HG02763 (cell line): ENCODE measurements at regions not wholly inside any gene's neighbourhood (a gene's known extent, or its start where the extent isn't known, plus 50 kb on each side); places are given as distances from the start of the nearest gene placed in this dataset.
"Not testable (repeated sequence)": the region's sequence is repeated elsewhere in the genome, so short reads cannot be mapped to it uniquely, and the experiment has no call there.

ENCODE experiments used
- ATAC-seq: cut with Tn5 transposase; IDR thresholded peaks from one replicate; pipeline ENCODE4 v1.9.1; 2021; ENCODE audit warnings: mild to moderate bottlenecking, moderate library complexity; ENCODE audit not compliant: unreplicated experiment

DNA sequence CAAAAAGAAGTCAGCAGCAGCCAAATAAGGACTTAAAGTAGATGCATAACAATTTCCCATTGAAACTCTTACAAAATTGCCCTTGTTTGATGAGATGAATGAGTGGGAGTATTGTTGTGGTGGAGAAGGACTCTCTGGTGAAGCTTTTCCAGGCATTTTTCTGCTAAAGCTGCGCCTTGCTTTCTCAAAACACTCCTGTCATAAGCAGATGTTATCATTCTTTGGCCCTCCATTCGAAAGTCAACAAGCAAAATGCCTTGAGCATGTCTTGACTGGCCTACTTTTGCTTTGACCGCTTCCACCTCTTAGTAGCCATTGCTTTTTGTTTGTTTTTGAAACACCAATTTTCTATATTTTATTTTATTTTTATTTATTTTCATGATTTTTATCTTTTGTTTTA is 340.9 kb upstream of the FGF13 start:
- no peak for ATAC-seq

DNA sequence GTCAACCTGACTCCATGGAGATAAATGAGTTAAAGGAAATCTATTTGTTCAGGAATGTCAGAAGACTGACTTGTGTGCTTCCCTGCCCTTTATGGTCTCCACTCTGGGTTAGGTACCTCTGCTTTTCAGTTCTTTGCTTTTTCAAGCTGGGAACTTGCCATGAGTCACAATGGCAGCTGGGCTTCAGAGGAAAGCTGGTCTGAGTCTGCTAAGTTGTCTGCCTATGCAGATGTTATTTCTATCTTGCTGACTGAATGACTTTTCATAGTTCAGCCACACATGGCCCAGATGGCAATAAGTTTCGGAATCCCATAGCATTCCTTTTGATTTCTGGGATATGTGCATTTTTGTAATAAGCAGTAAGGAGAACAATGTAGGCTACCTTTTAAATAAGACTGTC is 337.9 kb upstream of the FGF13 start:
- ATAC-seq: no peak

DNA sequence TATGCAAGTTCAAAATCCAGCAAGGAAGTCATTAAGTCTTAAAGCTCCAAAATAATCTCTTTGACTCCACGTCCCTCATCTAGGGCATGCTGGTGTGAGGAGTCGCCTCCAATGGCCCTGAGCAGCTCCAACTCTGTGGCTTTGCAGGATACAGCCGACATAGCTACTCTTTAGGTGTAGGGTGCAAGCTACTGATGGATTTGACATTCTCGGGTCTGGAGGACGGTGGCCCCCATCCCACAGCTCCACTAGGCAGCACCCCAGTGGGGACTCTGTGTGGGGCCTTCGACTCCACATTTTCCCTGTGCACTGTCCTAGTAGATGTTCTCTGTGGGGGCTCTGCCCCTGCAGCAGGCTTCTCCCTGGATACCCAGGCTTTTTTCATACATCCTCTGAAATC is 333.2 kb upstream of the FGF13 start:
- ATAC-seq: no peak

DNA sequence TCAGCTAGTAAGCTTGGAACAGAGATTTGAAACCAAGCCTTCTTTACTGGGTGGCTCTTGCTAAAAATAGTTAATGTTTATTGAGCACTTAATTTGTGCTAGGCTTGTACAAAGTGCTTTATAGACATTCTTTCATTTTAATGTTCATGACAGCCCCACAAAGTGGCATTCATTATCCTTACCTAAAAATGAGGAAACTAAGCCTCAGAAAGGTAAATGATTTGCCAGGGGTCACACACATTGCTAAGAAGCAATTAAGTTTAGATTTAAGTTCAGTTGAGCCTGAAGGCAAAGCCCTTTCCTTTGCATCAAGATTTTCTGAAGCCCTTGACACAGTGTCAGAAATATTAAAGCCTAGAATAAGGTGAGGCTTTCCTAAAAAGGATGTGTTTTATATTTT is 327.5 kb upstream of the FGF13 start:
- ATAC-seq: no peak

DNA sequence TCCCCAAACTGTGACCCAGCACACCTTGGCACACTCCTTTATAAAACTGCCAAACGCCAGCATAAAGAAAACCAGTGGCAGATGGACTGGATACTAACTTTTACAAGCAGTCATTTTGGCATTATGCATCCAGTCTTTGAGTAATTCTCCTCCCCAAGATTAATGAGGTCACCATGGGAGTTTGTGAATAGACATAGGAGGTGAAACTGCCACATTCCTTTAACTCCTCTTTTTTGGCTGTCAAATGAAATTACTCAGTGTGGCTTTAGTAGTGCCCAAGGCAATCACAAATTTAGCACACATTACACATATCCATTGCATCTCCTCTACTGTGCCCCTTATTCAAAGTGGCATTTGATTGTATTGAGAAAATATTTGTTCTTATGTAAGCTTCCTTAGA is 315.3 kb upstream of the FGF13 start:
- no peak for ATAC-seq

DNA sequence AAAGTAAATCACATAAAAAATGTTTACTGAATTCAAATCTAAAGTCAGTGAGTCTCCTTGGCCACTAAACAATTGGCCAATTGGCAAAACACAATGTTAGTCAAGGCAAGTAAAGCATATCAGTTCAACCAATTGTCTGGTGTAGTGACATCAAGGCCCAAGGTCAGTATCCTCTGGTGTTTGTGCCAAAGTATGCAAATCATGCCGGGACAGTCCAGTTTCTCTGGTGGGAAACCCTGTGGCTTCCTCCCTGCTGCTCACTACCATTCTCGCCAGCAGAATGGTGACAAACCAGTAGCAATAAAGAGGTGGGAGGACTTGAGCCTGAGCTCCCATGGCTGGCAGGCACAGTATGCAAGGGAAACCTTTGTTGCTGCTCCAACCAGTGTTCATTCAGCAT is 314.9 kb upstream of the FGF13 start:
- no peak for ATAC-seq

DNA sequence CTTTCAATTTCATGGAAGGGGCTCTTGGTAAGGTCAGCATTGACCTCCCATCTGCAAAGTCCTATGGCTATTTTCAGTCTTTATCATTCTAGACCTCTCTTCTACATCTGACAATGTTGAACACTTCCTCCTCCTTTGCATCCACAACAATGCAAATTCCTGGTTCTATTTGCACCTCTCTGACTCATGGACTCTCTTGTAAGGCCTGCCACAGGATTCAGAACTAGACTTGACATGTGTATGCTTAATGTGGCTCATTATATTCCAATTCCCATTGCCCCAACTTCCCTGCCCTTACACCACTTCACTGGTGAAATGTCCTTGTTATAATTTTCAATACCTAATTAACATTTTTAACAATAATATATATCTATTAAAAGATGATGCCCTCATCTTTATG is 314.3 kb upstream of the FGF13 start:
- no peak for ATAC-seq

DNA sequence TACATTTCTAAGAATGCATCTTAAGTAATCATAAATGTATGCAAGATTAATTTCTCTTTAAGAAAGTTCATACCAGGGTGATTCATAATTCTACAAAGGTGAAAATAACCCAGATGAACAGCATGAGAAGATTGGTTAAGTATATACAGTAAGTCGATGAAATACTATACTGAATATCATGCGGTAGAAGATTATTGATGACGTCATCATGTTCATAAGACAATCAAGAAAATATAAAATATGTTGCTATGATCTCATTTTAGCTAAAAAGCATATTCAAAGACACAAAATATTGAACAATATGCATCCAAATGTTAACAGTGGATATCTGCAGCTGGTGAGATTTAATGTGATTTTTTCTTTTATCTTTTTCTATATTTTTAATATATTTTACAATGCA is 312.0 kb upstream of the FGF13 start:
- ATAC-seq: no peak

DNA sequence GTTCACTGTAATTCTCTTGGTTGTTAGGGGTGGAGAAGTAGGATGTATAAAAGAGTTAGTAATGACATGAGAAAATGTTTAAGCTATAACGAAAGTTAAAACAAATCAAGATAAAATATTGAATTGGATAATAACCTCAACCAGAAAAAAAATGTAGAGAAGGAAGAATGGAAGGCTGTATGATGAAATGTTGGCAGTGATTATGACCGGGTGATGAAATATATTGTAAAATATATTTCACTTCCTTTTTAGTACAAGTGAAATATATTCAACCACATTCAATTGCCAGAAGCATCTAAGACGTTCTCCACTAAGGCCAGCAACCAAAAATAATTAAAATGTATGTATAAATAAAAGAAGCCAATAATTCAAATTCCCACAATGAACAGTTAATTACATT is 309.3 kb upstream of the FGF13 start:
- ATAC-seq: no peak

DNA sequence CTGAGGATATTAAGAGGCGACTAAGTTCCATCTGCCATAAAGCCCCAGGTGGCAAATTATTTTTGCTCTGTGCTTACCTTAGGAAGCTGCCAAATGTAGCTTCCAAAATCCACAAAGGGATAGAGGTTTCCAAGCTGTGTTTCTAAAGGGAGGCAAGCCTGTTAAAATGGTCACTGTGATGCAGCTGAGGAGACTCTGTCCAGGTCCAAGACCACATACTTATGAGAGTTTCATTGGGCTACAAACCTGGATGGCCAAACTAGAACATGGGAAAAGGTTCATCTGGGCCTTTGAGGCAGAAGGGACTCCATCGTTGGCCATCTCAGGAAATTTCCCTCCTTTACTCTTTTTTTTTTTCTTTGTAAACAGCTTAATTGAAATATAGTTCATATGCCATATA is 306.9 kb upstream of the FGF13 start:
- no peak for ATAC-seq

DNA sequence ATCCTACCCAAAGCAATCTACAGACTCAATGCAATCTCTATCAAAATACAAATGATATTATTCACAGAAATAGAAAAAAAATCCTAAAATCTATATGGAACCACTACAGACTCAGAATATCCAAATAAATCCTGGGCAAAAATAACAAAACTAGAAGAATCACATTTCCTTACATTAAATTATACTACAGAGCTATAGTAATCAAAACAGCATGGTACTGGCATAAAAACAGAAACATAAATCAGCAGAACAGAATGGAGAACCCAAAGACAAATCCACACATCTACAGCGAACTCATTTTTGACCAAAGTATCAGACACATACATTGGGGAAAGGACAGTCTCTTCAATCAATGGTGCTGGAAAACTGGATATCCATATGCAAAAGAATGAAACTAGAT is 304.1 kb upstream of the FGF13 start:
- ATAC-seq: no peak

DNA sequence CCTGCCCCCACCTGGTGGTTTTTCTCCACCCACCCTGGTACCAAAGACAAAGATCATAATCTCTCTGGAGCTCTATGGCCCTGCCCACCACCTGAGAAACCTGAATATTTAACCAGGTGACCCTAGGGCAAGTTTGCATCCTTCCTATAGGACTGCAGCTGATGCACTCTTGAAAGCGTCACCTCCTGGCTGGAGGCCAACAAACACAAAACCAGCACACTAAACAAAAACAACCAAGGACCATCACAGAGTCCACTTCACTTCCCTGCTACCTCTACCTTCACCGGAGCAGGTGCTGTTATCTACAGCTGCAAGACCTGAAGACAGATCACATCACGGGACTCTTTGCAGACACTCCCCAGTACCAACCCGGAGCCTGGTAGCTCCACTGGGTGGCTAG is 296.7 kb upstream of the FGF13 start:
- no peak for ATAC-seq

DNA sequence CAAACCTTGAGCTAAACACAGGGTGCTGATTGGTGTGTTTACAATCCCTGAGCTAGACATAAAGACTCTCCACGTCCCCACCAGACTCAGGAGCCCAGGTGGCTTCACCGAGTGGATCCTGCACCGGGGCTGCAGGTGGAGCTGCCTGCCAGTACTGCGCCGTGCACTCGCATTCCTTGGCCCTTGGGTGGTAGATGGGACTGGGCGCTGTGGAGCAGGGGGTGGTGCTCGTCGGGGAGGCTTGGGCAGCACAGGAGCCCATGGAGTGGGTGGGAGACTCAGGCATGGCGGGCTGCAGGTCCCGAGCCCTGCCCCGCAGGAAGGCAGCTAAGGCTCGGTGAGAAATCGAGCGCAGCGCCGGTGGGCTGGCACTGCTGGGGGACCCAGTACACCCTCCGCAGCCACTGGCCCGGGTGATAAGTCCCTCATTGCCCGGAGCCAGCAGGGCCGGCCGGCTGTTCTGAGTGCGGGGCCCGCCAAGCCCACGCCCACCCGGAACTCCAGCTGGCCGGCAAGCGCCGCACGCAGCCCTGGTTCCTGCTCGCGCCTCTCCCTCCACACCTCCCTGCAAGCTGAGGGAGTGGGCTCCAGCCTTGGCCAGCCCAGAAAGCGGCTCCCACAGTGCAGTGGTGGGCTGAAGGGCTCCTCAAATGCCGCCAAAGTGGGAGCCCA is 292.5 kb upstream of the FGF13 start:
- not testable (repeated sequence) for ATAC-seq

DNA sequence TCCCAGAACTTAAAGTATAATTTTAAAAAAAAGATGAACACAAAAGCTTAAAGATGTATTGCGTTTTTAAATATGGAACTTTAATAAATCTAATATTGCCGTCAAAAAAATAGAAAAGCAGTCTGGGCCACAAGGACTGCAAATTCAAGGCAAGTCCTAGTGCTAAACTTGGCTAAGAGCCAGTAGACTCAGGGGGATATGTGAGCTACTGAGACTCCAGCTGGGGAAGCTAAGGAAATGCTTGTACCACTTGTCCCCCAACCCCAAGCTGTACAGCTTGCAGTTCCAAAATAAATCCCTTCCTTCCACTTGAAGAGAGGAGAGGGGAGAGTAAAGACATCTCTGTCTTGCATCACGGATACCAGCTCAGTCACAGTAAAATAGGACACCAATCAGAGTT is 290.8 kb upstream of the FGF13 start:
- no peak for ATAC-seq

DNA sequence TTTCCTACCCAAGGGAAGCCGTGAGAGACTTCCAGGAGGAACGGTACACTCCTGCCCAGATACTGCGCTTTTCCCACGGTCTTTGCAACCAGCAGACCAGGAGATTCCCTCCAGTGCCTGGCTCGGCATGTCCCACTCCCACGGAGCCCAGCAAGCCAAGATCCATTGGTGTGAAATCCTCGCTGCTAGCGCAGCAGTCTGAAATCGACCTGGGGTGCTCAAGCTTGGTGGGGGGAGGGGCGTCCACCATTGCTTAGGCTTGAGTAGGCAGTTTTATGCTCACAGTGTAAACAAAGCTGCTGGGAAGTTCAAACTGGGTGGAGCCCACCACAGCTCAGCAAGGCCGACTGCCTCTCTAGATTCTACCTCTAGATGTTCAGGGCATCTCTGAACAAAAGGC is 284.8 kb upstream of the FGF13 start:
- no peak for ATAC-seq

DNA sequence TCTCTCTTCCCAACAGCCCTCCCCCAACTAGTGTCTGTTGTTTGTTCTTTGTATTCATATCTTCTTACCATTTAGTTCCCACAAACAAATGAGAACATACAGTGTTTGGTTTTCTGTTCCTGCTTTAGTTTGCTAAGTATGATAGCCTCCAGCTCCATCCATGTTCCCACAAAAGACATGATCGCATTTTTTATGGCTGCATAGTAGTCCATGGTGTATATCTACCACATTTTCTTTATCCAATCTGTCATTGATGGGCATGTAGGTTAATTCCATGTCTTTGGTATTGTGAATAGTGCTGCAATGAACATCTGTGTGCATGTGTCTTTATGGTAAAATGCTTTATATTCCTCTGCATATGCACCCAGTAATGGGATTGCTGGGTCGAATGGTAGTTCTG is 283.9 kb upstream of the FGF13 start:
- no peak for ATAC-seq

DNA sequence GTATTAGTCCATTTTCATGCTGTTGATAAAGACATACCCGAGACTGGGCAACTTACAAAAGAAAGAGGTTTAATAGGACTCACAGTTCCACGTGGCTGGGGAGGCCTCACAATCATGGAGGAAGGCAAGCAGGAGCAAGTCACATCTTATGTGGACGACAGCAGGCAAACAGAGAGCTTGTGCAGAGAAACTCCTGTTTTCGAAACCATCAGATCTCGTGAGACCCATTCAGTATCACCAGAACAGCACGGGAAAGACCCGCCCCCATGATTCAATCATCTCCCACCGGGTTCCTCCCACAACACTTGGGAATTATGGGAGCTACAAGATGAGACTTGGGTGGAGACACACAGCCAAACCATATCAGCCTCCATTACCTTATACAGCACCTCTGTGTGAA is 278.9 kb upstream of the FGF13 start:
- not testable (repeated sequence) for ATAC-seq

DNA sequence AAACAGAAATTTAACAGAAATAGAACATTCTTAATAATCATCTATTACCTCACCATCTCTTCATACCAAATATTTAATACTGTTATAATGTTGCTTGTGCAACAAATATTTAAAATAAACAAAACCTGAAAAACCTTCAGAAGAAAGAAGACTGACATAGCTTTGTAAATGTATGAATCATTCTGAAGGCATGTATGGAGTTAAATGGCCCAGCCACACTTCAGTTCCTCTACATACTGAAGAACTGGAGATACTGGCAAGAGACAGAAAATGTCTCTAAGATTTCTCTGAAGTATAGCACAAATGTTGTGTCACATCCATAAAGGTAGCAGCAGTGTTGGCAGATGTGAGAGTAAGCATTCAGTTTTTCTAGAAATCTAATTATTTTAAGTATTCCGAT is 275.3 kb upstream of the FGF13 start:
- ATAC-seq: no peak

DNA sequence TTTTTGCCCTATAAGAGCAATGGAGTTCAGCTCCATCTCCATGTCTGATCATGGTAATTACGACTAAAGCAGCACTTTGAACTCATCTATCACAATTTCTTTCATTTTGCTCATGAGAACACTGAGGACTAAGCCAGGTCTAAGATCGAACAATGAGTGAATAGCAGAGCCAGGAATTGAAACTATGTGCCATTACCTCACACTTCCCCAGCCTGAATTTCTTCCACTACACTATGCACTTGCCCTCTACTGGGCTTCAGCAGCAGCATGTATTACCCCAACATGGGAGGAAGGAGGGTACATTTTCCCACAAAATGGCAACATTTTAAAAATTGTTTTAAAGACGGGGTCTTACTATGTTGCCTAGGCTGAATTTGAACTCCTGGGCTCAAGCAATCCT is 274.7 kb upstream of the FGF13 start:
- ATAC-seq: no peak

DNA sequence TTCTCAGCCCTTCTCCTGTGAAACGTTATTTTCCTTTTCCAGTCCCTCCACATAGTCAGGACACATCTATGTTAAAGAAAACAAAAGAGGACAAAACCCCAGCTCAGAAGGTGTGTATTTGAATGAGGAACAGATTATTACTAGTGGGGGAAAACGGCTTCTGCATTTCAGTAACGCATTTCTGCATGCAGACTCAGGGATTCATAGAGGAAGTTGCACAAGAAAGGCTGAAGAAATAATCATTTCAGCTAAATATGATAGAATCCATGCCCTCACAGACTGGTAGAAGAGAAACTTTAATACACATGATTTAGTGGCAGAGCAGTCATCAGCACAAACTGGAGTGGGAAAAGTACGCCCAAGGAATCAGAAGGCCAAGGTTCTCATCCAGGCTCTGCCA is 270.8 kb upstream of the FGF13 start:
- no peak for ATAC-seq

DNA sequence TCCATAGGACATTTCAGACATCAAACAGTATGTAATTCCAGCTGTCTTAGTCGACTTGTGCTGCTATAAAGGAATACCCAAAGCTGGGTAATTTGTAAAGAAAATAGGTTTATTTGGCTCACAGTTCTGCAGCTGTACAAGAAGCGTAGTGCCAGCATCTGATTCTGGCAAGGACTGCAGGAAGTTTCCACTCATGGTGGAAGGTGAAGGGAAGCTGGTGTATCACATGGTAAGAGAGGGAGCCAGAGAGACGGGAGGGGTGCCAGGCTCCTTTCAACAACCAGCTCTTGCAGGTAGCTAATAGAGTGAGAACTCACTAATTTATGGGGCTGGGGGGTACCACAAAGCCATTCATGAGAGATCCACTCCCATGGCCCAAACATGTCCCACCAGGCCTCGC is 253.0 kb upstream of the FGF13 start:
- ATAC-seq: no peak

DNA sequence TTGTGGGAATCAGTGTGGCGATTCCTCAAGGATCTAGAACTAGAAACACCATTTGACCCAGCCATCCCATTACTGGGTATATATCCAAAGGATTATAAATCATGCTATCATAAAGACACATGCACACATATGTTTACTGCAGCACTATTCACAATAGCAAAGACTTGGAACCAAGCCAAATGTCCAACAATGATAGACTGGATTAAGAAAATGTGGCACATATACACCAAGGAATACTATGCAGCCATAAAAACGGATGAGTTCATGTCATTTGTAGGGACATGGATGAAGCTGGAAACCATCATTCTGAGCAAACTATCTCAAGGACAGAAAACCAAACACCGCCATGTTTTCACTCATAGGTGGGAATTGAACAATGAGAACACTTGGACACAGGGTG is 250.9 kb upstream of the FGF13 start:
- not testable (repeated sequence) for ATAC-seq

DNA sequence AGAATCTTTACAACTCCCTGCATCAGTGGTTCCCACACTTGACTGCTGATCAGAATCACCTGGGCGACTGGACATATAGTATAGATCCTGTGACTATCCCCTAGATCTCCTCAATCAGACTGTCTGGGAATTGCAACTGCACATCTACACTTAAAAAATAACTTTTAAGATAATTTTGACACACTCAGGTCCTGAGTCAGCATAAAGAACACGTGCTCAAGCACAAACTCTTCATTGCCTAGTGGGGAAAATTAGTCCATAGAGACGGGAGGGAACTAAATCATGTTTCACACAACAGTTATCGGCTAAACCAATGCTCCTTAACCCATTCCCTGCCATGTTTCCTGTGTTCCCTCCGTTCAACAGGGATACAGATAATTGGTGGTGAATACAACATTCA is 243.5 kb upstream of the FGF13 start:
- no peak for ATAC-seq

DNA sequence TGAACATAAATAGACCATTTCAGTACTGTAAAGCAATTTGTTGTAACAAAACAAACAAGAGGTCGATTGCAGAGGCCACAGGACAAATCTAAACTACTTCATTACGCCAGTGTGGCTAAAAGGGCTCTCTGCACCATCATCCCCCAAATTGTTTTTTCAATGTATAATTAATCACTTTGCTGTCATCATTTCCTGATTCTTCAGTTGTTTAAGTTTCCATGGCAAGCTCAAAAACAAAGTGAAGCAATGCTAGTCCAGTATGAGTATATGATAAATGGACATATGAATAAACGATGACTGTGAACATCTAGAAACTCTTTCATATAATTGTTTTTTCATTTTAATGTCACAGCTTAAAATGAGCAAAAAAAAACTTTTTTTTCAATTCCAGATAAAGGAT is 235.4 kb upstream of the FGF13 start:
- ATAC-seq: no peak
